Fibroblast of lung (primary cell): ENCODE measurements at regions not wholly inside any gene's neighbourhood (a gene's known extent, or its start where the extent isn't known, plus 50 kb on each side); places are given as distances from the start of the nearest gene placed in this dataset.
"Not testable (repeated sequence)": the region's sequence is repeated elsewhere in the genome, so short reads cannot be mapped to it uniquely, and the experiment has no call there.

Source experiments
- DNase-seq, 2 donors: peaks; one replicate each; pipeline versions ENCODE4 v3.0.0 to v3.0.0-alpha.2; 2010; ENCODE audit warnings: low read depth in 2 of 2
- H2AFZ ChIP-seq: 2 replicates; pipeline ENCODE4 v1.5.1; 2012; ENCODE audit warnings: low read length, control low read depth, inconsistent platforms
- H3K27ac ChIP-seq: 2 replicates; pipeline ENCODE4 v1.5.1; 2011; ENCODE audit warnings: low read length, control low read depth; ENCODE audit not compliant: insufficient read depth
- H3K27me3 ChIP-seq: 2 replicates; pipeline ENCODE4 v1.5.1; 2011; ENCODE audit warnings: mild to moderate bottlenecking, low read length; ENCODE audit not compliant: control insufficient read depth, insufficient read depth
- H3K36me3 ChIP-seq: 2 replicates; pipeline ENCODE4 v1.5.1; 2011; ENCODE audit warnings: low read length; ENCODE audit not compliant: control insufficient read depth, insufficient read depth
- H3K4me1 ChIP-seq: 2 replicates; pipeline ENCODE4 v1.5.1; 2011; ENCODE audit warnings: low read length; ENCODE audit not compliant: control insufficient read depth, insufficient read depth; ENCODE audit errors: extremely low read depth
- H3K4me2 ChIP-seq: 2 replicates; pipeline ENCODE4 v1.5.1; 2011; ENCODE audit warnings: low read length, control low read depth; ENCODE audit not compliant: insufficient read depth; ENCODE audit errors: extremely low read depth
- H3K4me3 ChIP-seq, 4 experiments: fragments of 200-600 bp in 1 of 4; sonication (generic) in 1 of 4; replicated peaks in 1 of 4; 2 replicates each; pipeline ENCODE4 v1.5.1; 2011 to 2016; ENCODE audit warnings: low read length in 4 of 4, low read depth in 3 of 4, mild to moderate bottlenecking in 3 of 4, control low read depth in 2 of 4, inconsistent platforms in 1 of 4, mixed read lengths in 1 of 4; ENCODE audit not compliant: insufficient read depth in 1 of 4; ENCODE audit errors: control extremely low read depth in 1 of 4
- H3K79me2 ChIP-seq: 2 replicates; pipeline ENCODE4 v1.5.1; 2012; ENCODE audit warnings: mild to moderate bottlenecking, low read length, inconsistent platforms; ENCODE audit not compliant: control insufficient read depth, insufficient read depth
- H3K9ac ChIP-seq: 2 replicates; pipeline ENCODE4 v1.5.1; 2011; ENCODE audit warnings: mild to moderate bottlenecking, low read length, control low read depth; ENCODE audit not compliant: insufficient read depth
- H3K9me3 ChIP-seq: 2 replicates; pipeline ENCODE4 v1.5.1; 2012; ENCODE audit warnings: low read depth, low read length; ENCODE audit not compliant: control insufficient read depth, insufficient read depth
- H4K20me1 ChIP-seq: 2 replicates; pipeline ENCODE4 v1.5.1; 2011; ENCODE audit warnings: low read length; ENCODE audit not compliant: control insufficient read depth, insufficient read depth; ENCODE audit errors: extremely low read depth
- EZH2 ChIP-seq: IDR thresholded peaks from 2 replicates; pipeline ENCODE4 v1.5.1; 2012; ENCODE audit warnings: low read length, control low read depth, mild to moderate bottlenecking; ENCODE audit errors: missing control alignments
- TF ChIP-seq, protein P1 (sequence below), 2 donors: IDR thresholded peaks in 1 of 2; conservative IDR thresholded peaks in 1 of 2; 1 replicate in 1 of 2; 2 replicates in 1 of 2; pipeline ENCODE4 v1.5.1; 2011 to 2012; ENCODE audit warnings: low read length in 2 of 2, control low read depth in 1 of 2, inconsistent platforms in 1 of 2, low read depth in 1 of 2, mild to moderate bottlenecking in 1 of 2

DNA sequence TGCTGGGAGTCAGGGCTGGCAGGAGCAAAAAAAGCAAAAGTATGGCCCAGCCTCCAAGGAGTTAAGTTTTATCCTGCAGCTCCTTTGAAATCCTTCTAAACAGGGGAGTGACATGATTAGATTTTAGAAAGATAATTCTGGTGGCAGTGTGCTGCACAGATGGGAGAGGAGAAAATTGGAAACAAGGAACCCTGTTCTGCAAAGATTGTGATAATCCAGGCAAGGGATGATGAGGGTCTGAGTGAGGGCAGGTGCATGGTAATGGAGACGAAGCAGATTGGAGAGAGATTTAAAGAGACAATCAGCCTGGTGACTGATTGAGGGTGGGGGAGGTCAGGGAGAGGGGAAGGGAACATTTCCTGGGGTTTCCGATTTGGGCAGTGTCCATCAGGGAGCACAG is 444.7 kb upstream of the PODXL start:
- Histone ChIP-seq H3K36me3 (no peaks in the 10 kb centered on the region), H2AFZ (no peak overlapping the region), H3K4me3 (no peak overlapping the region), H3K4me2 (no peak overlapping the region), H4K20me1 (no peaks in the 10 kb centered on the region), H3K9me3 (no peaks in the 10 kb centered on the region), H3K9ac (no peak overlapping the region), H3K4me1 (no peaks in the 10 kb centered on the region), H3K79me2 (no peaks in the 10 kb centered on the region), H3K27ac (no peak overlapping the region), H3K27me3 (no peaks in the 10 kb centered on the region)
- TF ChIP-seq, protein P1, sequence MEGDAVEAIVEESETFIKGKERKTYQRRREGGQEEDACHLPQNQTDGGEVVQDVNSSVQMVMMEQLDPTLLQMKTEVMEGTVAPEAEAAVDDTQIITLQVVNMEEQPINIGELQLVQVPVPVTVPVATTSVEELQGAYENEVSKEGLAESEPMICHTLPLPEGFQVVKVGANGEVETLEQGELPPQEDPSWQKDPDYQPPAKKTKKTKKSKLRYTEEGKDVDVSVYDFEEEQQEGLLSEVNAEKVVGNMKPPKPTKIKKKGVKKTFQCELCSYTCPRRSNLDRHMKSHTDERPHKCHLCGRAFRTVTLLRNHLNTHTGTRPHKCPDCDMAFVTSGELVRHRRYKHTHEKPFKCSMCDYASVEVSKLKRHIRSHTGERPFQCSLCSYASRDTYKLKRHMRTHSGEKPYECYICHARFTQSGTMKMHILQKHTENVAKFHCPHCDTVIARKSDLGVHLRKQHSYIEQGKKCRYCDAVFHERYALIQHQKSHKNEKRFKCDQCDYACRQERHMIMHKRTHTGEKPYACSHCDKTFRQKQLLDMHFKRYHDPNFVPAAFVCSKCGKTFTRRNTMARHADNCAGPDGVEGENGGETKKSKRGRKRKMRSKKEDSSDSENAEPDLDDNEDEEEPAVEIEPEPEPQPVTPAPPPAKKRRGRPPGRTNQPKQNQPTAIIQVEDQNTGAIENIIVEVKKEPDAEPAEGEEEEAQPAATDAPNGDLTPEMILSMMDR (conservative IDR thresholded peaks at IDR 0.05 in 1 of 2, IDR thresholded peaks at IDR 0.05 in 1 of 2; ENCODE audit: low read depth in 1 of 2, low read length in 2 of 2), result no peak
- no peak for TF ChIP-seq EZH2
- DNase-seq, result no peak

DNA sequence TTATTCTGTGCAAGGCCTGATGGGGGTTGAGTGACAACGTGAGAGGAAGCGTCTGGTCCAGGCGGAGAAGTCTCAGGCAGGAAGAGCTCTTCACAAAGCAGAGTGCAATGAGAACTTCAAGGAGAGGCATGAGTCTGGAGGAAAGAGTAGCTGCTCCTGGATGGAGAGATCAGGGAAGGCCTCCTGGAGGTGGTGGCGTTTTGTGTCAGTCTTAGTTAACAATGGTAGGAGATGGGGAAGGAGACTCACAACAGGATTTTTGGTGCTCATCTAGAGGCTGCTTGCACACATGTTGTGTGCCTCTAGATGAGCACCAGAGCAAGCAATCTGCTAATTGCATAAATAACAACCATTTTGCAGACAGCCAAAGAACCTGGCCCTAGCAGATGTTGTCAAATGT is 442.8 kb upstream of the PODXL start:
- H3K9ac ChIP-seq, result no peak overlapping the region
- no peak overlapping the region for H2AFZ ChIP-seq
- H3K4me2 ChIP-seq, result no peak overlapping the region
- H3K79me2 ChIP-seq, result no peaks in the 10 kb centered on the region
- no peaks in the 10 kb centered on the region for H3K27me3 ChIP-seq
- no peak overlapping the region for H3K4me3 ChIP-seq
- TF ChIP-seq, protein P1 (conservative IDR thresholded peaks at IDR 0.05 in 1 of 2, IDR thresholded peaks at IDR 0.05 in 1 of 2; ENCODE audit: low read depth in 1 of 2, low read length in 2 of 2), result no peak
- no peak for TF ChIP-seq EZH2
- H3K36me3 ChIP-seq, result no peaks in the 10 kb centered on the region
- no peaks in the 10 kb centered on the region for H3K9me3 ChIP-seq
- H4K20me1 ChIP-seq, result no peaks in the 10 kb centered on the region
- no peak overlapping the region for H3K27ac ChIP-seq
- H3K4me1 ChIP-seq, result no peaks in the 10 kb centered on the region
- DNase-seq, result no peak

DNA sequence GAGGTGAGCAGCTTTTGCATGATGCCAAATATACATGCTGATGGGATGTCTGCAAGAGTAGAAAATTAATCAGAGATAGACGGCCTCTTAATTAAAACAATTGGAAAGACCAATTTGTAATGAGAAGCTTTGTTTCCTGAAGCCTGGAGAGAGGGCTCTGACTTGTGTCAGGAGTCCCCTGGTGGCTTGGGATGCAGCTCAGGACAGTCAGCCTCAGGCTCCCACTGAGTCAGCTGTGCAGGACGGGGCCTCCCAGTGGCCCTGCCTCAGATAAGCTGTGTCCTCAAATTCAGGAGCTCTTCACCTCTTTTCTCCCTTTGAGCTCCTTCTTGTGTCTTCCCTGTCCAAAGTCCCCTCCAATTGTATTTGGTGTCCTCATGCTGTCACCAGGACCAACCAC is 438.9 kb upstream of the PODXL start:
- H3K4me1 ChIP-seq, result no peaks in the 10 kb centered on the region
- H3K79me2 ChIP-seq, result no peaks in the 10 kb centered on the region
- H3K36me3 ChIP-seq, result no peaks in the 10 kb centered on the region
- H2AFZ ChIP-seq, result no peak overlapping the region
- H3K4me3 ChIP-seq, result no peak overlapping the region
- H3K9me3 ChIP-seq, result no peaks in the 10 kb centered on the region
- H3K27me3 ChIP-seq, result no peaks in the 10 kb centered on the region
- no peaks in the 10 kb centered on the region for H4K20me1 ChIP-seq
- no peak overlapping the region for H3K4me2 ChIP-seq
- no peak overlapping the region for H3K27ac ChIP-seq
- TF ChIP-seq EZH2, result no peak
- TF ChIP-seq, protein P1 (conservative IDR thresholded peaks at IDR 0.05 in 1 of 2, IDR thresholded peaks at IDR 0.05 in 1 of 2; ENCODE audit: low read depth in 1 of 2, low read length in 2 of 2), result no peak
- no peak for DNase-seq
- no peak overlapping the region for H3K9ac ChIP-seq

DNA sequence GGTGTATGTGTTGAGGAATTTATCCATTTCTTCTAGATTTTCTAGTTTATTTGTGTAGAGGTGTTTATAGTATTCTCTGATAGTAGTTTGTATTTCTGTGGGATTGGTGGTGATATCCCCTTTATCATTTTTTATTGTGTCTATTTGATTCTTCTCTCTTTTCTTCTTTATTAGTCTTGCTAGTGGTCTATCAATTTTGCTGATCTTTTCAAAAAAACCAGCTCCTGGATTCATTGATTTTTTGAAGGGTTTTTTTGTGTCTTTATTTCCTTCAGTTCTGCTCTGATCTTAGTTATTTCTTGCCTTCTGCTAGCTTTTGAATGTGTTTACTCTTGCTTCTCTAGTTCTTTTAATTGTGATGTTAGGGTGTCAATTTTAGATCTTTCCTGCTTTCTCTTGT is 424.6 kb upstream of the PODXL start:
- H3K9me3 ChIP-seq, H3K4me1 ChIP-seq, H3K4me2 ChIP-seq, H2AFZ ChIP-seq, H4K20me1 ChIP-seq, H3K27ac ChIP-seq, H3K9ac ChIP-seq, DNase-seq, H3K79me2 ChIP-seq, H3K36me3 ChIP-seq, H3K4me3 ChIP-seq, H3K27me3 ChIP-seq: not testable (repeated sequence)

DNA sequence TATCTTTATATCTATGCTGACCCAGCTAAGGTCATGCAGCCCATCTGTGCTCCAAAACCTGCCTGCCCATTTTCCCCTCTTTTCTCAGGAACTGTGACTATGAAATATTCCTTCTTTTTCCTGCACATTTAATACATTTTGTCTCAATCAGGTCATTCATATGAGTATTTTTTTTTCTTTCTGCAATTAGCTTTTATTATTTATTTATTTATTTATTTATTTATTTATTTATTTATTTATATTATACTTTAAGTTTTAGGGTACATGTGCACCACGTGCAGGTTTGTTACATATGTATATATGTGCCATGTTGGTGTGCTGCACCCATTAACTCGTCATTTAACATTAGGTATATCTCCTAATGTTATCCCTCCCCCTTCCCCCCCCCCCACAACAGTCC is 421.7 kb upstream of the PODXL start:
- H3K27me3 ChIP-seq, H2AFZ ChIP-seq, H3K9ac ChIP-seq, H3K9me3 ChIP-seq, H4K20me1 ChIP-seq, H3K36me3 ChIP-seq, DNase-seq, H3K27ac ChIP-seq, H3K4me1 ChIP-seq, H3K79me2 ChIP-seq, H3K4me2 ChIP-seq, H3K4me3 ChIP-seq: not testable (repeated sequence)
